Neural progenitor cell (in vitro differentiated cells): ENCODE measurements at regions not wholly inside any gene's neighbourhood (a gene's known extent, or its start where the extent isn't known, plus 50 kb on each side); places are given as distances from the start of the nearest gene placed in this dataset.

Experiments
- EZH2 ChIP-seq: fragments of 200-600 bp; sonication (generic); IDR thresholded peaks from 2 replicates; pipeline ENCODE4 v1.6.1; 2017; ENCODE audit warnings: antibody characterized with exemption, mild to moderate bottlenecking, moderate library complexity
- TF ChIP-seq, protein P1 (sequence below): fragments of 200-600 bp; sonication (generic); IDR thresholded peaks from 2 replicates; pipeline ENCODE4 v1.5.1; 2017; ENCODE audit warnings: antibody characterized with exemption, mild to moderate bottlenecking

DNA sequence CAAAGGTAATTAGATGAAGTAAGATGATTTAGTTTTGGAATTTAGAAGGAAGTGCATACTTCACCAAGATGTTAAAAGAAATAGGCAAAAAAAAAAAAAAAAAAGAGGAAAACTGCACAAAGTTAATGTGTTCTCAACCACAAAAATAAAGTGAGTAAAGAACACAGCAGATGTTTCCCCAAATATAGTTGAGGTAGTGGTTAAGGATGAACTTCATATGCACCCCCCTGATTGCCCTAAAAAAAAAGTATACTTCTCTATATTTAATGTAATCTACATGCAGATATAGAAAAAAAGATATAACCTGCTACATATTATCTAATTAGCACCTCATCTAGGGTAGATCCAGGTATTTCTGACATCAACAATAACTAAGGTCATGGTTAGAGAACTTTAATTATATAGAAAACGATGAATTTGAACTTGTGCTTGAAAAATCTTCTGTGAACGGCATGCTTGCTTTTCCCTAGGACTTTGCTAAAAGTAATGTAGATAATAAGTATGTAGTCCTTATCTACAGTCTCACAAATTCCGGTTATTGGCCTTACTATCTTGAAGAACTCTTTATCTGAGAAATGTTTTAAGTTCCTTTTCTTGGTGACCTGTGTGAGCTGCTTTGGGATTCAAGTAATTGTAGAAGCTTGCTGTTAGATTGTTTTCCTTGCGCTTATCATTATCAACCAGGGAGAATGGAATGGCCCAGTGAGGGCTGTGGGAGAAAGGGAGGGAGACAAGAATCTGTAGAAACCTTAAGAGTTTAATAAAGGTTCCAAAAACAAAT is 70.1 kb upstream of the LRRC7 start:
- no peak for TF ChIP-seq EZH2
- TF ChIP-seq, protein P1, sequence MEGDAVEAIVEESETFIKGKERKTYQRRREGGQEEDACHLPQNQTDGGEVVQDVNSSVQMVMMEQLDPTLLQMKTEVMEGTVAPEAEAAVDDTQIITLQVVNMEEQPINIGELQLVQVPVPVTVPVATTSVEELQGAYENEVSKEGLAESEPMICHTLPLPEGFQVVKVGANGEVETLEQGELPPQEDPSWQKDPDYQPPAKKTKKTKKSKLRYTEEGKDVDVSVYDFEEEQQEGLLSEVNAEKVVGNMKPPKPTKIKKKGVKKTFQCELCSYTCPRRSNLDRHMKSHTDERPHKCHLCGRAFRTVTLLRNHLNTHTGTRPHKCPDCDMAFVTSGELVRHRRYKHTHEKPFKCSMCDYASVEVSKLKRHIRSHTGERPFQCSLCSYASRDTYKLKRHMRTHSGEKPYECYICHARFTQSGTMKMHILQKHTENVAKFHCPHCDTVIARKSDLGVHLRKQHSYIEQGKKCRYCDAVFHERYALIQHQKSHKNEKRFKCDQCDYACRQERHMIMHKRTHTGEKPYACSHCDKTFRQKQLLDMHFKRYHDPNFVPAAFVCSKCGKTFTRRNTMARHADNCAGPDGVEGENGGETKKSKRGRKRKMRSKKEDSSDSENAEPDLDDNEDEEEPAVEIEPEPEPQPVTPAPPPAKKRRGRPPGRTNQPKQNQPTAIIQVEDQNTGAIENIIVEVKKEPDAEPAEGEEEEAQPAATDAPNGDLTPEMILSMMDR: no peak
